Cardiac muscle cell (in vitro differentiated cells and primary cell): ENCODE measurements at regions not wholly inside any gene's neighbourhood (a gene's known extent, or its start where the extent isn't known, plus 50 kb on each side); places are given as distances from the start of the nearest gene placed in this dataset.

Experiments used
- DNase-seq, 2 donors: peaks; one replicate each; pipeline versions ENCODE4 v3.0.0 to v3.0.0-alpha.2; 2010 to 2017; ENCODE audit warnings: low read depth in 1 of 2, low spot score in 1 of 2
- H3K27ac ChIP-seq: fragments of 200-600 bp; sonication (generic); 2 replicates; pipeline ENCODE4 v1.5.1; 2016
- H3K27me3 ChIP-seq: fragments of 200-600 bp; sonication (generic); 2 replicates; pipeline ENCODE4 v1.6.0; 2016; ENCODE audit warnings: control low read depth
- H3K36me3 ChIP-seq: fragments of 200-600 bp; sonication (generic); 2 replicates; pipeline ENCODE4 v1.5.1; 2016; ENCODE audit warnings: control low read depth
- H3K4me1 ChIP-seq: fragments of 200-600 bp; sonication (generic); 2 replicates; pipeline ENCODE4 v1.8.1; 2017; ENCODE audit warnings: low read depth, mild to moderate bottlenecking, mixed run types
- H3K4me3 ChIP-seq: fragments of 200-600 bp; sonication (generic); 2 replicates; pipeline ENCODE4 v1.5.1; 2016; ENCODE audit warnings: mild to moderate bottlenecking
- H3K9me3 ChIP-seq: fragments of 200-600 bp; sonication (generic); 2 replicates; pipeline ENCODE4 v1.5.1; 2017; ENCODE audit warnings: low read depth, mild to moderate bottlenecking, control low read depth
- TF ChIP-seq, protein P1 (sequence below): IDR thresholded peaks from 2 replicates; pipeline ENCODE4 v1.5.1; 2012; ENCODE audit warnings: low read depth, mild to moderate bottlenecking, low read length

GRCh38 chr11:71201936-71202597 lies 50.3 kb downstream of the SHANK2 start:
- no peaks in the 10 kb centered on the region for H3K9me3 ChIP-seq
- no peak overlapping the region for H3K27ac ChIP-seq
- DNase-seq, result no peak

DNA sequence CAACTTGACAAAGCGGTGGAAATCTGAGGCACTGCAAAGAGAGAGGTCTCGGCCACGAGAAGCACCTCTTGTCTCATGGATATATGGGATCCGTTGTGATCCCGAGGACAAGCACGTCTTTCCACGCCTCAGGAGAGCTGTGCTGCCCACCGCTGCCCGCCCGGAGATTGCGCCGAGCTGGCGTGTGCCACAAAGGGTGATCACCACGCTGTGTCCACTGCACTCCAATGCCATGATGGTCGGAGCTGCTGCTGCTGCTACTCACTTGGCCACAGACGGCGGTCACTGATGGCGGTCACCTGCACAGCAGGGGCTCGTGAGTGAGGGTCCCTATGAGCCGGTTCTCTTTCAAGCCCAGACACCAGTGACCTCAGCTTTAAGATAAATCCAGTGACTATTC lies 51.1 kb downstream of the SHANK2 start:
- Histone ChIP-seq H3K4me1 (no peaks in the 10 kb centered on the region), H3K9me3 (no peaks in the 10 kb centered on the region), H3K27ac (no peak overlapping the region), H3K36me3 (no peaks in the 10 kb centered on the region), H3K4me3 (no peak overlapping the region), H3K27me3 (no peaks in the 10 kb centered on the region)
- TF ChIP-seq, protein P1, sequence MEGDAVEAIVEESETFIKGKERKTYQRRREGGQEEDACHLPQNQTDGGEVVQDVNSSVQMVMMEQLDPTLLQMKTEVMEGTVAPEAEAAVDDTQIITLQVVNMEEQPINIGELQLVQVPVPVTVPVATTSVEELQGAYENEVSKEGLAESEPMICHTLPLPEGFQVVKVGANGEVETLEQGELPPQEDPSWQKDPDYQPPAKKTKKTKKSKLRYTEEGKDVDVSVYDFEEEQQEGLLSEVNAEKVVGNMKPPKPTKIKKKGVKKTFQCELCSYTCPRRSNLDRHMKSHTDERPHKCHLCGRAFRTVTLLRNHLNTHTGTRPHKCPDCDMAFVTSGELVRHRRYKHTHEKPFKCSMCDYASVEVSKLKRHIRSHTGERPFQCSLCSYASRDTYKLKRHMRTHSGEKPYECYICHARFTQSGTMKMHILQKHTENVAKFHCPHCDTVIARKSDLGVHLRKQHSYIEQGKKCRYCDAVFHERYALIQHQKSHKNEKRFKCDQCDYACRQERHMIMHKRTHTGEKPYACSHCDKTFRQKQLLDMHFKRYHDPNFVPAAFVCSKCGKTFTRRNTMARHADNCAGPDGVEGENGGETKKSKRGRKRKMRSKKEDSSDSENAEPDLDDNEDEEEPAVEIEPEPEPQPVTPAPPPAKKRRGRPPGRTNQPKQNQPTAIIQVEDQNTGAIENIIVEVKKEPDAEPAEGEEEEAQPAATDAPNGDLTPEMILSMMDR, result no peak
- DNase-seq, result no peak

More at GRCh38 chr11:71201936-71202597, 50.3 kb downstream of the SHANK2 start:
- Histone ChIP-seq H3K4me1 (no peaks in the 10 kb centered on the region), H3K36me3 (no peaks in the 10 kb centered on the region), H3K4me3 (no peak overlapping the region), H3K27me3 (no peaks in the 10 kb centered on the region)
- TF ChIP-seq, protein P1, result no peak

GRCh38 chr11:71200761-71201160 lies 51.6 kb downstream of the SHANK2 start:
- TF ChIP-seq, protein P1, result no peak
- Histone ChIP-seq H3K27ac (no peak overlapping the region), H3K36me3 (no peaks in the 10 kb centered on the region), H3K27me3 (no peaks in the 10 kb centered on the region), H3K4me3 (no peak overlapping the region), H3K4me1 (no peaks in the 10 kb centered on the region), H3K9me3 (no peaks in the 10 kb centered on the region)
- DNase-seq, result no peak

GRCh38 chr11:71200172-71200716 lies 52.1 kb downstream of the SHANK2 start:
- Histone ChIP-seq H3K4me1 (no peaks in the 10 kb centered on the region), H3K9me3 (no peaks in the 10 kb centered on the region), H3K36me3 (no peaks in the 10 kb centered on the region), H3K27me3 (no peaks in the 10 kb centered on the region), H3K27ac (no peak overlapping the region), H3K4me3 (no peak overlapping the region)
- no peak for DNase-seq
- TF ChIP-seq, protein P1, result no peak

- DNase-seq, result no peak
- TF ChIP-seq, protein P1, result no peak
- no peak overlapping the region for H3K27ac ChIP-seq
- no peaks in the 10 kb centered on the region for H3K9me3 ChIP-seq
- no peaks in the 10 kb centered on the region for H3K36me3 ChIP-seq
- no peak overlapping the region for H3K4me3 ChIP-seq
- H3K4me1 ChIP-seq, result no peaks in the 10 kb centered on the region
- no peaks in the 10 kb centered on the region for H3K27me3 ChIP-seq
These were observed 53.1 kb downstream of the SHANK2 start for GRCh38 chr11:71199226-71199820.
